ENCODE measurements at regions not wholly inside any gene's neighbourhood (a gene's known extent, or its start where the extent isn't known, plus 50 kb on each side); places are given as distances from the start of the nearest gene placed in this dataset.

DNA sequence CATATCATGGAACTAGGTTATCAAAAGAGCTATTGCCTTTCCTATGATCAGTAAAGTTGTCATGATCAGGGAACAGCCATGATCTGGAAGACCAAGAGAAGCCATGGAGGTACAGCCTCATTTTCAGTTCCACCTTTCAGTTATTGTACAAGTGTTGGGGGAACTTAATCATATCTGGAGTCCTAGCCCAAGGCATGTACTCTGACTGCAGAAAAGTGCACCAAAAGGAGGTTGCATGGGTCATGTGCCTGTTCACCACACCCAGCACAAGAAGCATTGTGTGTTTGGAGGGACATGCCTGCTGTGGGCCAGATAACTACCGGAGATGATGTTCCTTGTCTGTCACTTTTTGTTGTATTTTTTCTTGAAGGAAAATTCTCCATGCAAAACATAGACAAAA is 185.8 kb upstream of the MAN1A1 start:
- WGBS, 4 donors: 67 to 97% (median 86%) methylated on average over 1 of the region's 1 CpG
- no peak for TF ChIP-seq POLR2A (IDR thresholded peaks at IDR 0.05)
- TF ChIP-seq, protein P1, sequence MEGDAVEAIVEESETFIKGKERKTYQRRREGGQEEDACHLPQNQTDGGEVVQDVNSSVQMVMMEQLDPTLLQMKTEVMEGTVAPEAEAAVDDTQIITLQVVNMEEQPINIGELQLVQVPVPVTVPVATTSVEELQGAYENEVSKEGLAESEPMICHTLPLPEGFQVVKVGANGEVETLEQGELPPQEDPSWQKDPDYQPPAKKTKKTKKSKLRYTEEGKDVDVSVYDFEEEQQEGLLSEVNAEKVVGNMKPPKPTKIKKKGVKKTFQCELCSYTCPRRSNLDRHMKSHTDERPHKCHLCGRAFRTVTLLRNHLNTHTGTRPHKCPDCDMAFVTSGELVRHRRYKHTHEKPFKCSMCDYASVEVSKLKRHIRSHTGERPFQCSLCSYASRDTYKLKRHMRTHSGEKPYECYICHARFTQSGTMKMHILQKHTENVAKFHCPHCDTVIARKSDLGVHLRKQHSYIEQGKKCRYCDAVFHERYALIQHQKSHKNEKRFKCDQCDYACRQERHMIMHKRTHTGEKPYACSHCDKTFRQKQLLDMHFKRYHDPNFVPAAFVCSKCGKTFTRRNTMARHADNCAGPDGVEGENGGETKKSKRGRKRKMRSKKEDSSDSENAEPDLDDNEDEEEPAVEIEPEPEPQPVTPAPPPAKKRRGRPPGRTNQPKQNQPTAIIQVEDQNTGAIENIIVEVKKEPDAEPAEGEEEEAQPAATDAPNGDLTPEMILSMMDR (IDR thresholded peaks at IDR 0.05): no peak
- ATAC-seq (no peak), DNase-seq (no peak)
- Histone ChIP-seq H3K4me3 (no peak overlapping the region), H3K36me3 (no peaks in the 10 kb centered on the region), H3K9me3 (no peaks in the 10 kb centered on the region), H3K27ac (no peak overlapping the region), H3K27me3 (no peaks in the 10 kb centered on the region), H3K4me1 (peaks cover 0 to 11% (median 0%) of the 10 kb centered on the region in 12 donors)
- intact Hi-C loops (cut with DNase I): no loop called here

DNA sequence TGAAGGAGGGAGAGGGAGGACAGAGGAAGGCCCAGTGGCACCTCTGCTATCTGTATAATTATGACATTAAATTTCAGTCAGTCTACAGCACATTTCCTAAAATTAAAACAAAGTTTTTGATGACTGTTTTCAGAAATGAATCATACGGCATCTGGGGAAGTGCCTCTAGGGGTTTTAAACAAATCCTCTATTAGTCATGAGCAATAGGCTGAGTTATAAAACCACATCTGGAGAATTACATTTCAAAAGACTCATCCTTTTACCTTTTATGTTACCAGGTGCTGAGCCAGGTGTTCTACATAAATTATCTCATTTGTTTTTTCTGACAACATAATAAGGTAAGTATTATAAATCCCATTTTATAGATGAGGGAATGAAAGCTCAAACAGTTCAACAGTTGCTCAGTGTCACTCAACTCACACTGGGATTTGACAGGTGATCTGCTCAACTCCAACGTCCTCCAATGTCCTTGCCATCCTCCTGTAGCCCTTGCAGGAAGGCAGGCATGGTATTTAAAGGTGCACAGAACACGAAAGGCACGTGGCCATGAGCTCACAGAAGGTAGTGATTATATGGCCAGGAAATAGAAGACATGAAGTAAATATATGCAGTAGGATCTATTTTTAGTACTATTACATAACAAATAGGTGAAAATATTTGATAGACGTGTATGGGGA is 184.2 kb upstream of the MAN1A1 start:
- no peak overlapping the region for H3K27ac ChIP-seq
- H3K27me3 ChIP-seq: no peaks in the 10 kb centered on the region
- DNase-seq (no peak), ATAC-seq (peak in 1 of 4 donors; percentile 50)
- intact Hi-C loops (cut with DNase I): no loop called here
- no peak overlapping the region for H3K4me3 ChIP-seq
- no peaks in the 10 kb centered on the region for H3K9me3 ChIP-seq
- no peaks in the 10 kb centered on the region for H3K36me3 ChIP-seq
- WGBS, 4 donors: 49 to 55% (median 51%) methylated on average over 5 of the region's 5 CpGs
- TF ChIP-seq, protein P1 (IDR thresholded peaks at IDR 0.05): no peak
- TF ChIP-seq POLR2A (IDR thresholded peaks at IDR 0.05): no peak
- peaks cover 0 to 11% (median 0%) of the 10 kb centered on the region in 12 donors for H3K4me1 ChIP-seq

DNA sequence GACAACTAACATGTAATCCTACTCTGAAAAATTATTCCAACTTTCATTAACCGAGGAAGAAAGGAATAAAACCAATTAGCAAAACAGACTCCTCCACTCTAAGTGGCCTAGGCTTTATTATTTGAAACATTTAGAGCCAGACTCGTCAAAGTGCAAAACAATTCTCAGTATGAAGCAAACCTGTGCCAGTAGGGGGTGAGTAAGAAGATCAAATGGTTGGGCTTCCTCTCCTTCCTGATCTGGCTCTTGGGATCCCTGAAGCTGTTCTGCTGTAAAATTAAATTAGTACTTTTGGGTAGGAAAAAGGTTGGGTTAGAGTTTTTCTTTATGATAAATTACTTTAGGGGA is 177.6 kb upstream of the MAN1A1 start:
- DNase-seq (no peak), ATAC-seq (no peak)
- no peaks in the 10 kb centered on the region for H3K4me1 ChIP-seq
- no peaks in the 10 kb centered on the region for H3K36me3 ChIP-seq
- no peak overlapping the region for H3K4me3 ChIP-seq
- intact Hi-C loops (cut with DNase I): no loop called here
- WGBS, 4 donors: 36 to 67% (median 41%) methylated on average over 2 of the region's 2 CpGs
- H3K9me3 ChIP-seq: no peaks in the 10 kb centered on the region
- no peak overlapping the region for H3K27ac ChIP-seq
- H3K27me3 ChIP-seq: no peaks in the 10 kb centered on the region
- TF ChIP-seq, protein P1 (IDR thresholded peaks at IDR 0.05): no peak
- TF ChIP-seq POLR2A (IDR thresholded peaks at IDR 0.05): no peak

- intact Hi-C loops (cut with DNase I): no loop called here
- no peak for DNase-seq
- ATAC-seq: no peak
- no peaks in the 10 kb centered on the region for H3K4me1 ChIP-seq
- no peaks in the 10 kb centered on the region for H3K9me3 ChIP-seq
- TF ChIP-seq POLR2A (IDR thresholded peaks at IDR 0.05): no peak
- TF ChIP-seq, protein P1 (IDR thresholded peaks at IDR 0.05): no peak
- no peaks in the 10 kb centered on the region for H3K36me3 ChIP-seq
- H3K27me3 ChIP-seq: no peaks in the 10 kb centered on the region
- WGBS, 4 donors: 73 to 77% (median 75%) methylated on average over 7 of the region's 7 CpGs
- H3K4me3 ChIP-seq: no peak overlapping the region
- H3K27ac ChIP-seq: no peak overlapping the region
These were observed 177.1 kb upstream of the MAN1A1 start for GRCh38 chr6:119526561-119527230.

Data from heart left ventricle (tissue), 16 donors.